C4-2B (cell line): ENCODE measurements at regions not wholly inside any gene's neighbourhood (a gene's known extent, or its start where the extent isn't known, plus 50 kb on each side); places are given as distances from the start of the nearest gene placed in this dataset.

Experiments
- CTCF ChIP-seq: fragments of 450-650 bp; conservative IDR thresholded peaks from 2 replicates; pipeline ENCODE4 v1.5.1; 2017; ENCODE audit warnings: mild to moderate bottlenecking
- ZFX ChIP-seq: fragments of 450-650 bp; IDR thresholded peaks from 2 replicates; pipeline ENCODE4 v1.6.1; 2017

DNA sequence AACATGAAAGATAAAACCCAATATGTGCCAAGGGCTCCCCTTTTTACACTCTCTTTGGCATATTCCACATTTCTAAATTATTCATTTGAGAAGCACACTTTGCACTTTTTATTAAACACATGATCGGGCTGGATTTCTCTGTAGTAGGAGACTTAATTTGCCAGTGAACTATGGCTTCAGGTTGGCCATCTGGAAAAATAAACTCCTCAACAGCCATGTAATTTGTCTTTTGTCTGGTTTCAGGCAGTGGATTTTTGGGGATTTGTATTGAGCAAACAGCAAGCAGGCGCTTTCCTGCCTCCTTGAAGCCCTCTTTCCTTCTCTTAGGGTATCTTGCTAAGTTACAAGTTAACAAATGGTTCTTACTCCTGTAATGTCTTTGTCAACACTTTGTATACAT is 73.0 kb upstream of the DMRTA1 start:
- TF ChIP-seq CTCF, result no peak
- TF ChIP-seq ZFX, result no peak
